Neural progenitor cell (in vitro differentiated cells): ENCODE measurements at regions not wholly inside any gene's neighbourhood (a gene's known extent, or its start where the extent isn't known, plus 50 kb on each side); places are given as distances from the start of the nearest gene placed in this dataset.

Source experiments
- DNase-seq: peaks from one replicate; pipeline ENCODE4 v3.0.0-alpha.2; 2016; ENCODE audit warnings: low spot score
- H2AFZ ChIP-seq: fragments of 200-600 bp; sonication (generic); replicated peaks from 2 replicates; pipeline ENCODE4 v1.6.1; 2016; ENCODE audit warnings: antibody characterized with exemption
- H3F3A ChIP-seq: fragments of 200-600 bp; sonication (generic); 2 replicates; pipeline ENCODE4 v1.6.1; 2016; ENCODE audit warnings: antibody characterized with exemption, low read depth
- H3K27ac ChIP-seq: fragments of 200-600 bp; sonication (generic); 2 replicates; pipeline ENCODE4 v1.5.1; 2016; ENCODE audit warnings: mild to moderate bottlenecking
- H3K27me3 ChIP-seq: fragments of 200-600 bp; sonication (generic); 2 replicates; pipeline ENCODE4 v1.6.1; 2016; ENCODE audit warnings: mild to moderate bottlenecking, moderate library complexity
- H3K36me3 ChIP-seq: fragments of 200-600 bp; sonication (generic); 2 replicates; pipeline ENCODE4 v1.5.1; 2016
- H3K4me1 ChIP-seq: fragments of 200-600 bp; sonication (generic); 2 replicates; pipeline ENCODE4 v1.6.1; 2016; ENCODE audit warnings: mixed run types
- H3K4me2 ChIP-seq: fragments of 200-600 bp; sonication (generic); 2 replicates; pipeline ENCODE4 v1.6.1; 2016
- H3K4me3 ChIP-seq: fragments of 200-600 bp; sonication (generic); 2 replicates; pipeline ENCODE4 v1.5.1; 2016
- H3K79me2 ChIP-seq: fragments of 200-600 bp; sonication (generic); 2 replicates; pipeline ENCODE4 v1.6.1; 2016; ENCODE audit warnings: low read depth
- H3K9ac ChIP-seq: fragments of 200-600 bp; sonication (generic); 2 replicates; pipeline ENCODE4 v1.6.1; 2016
- H3K9me3 ChIP-seq: fragments of 200-600 bp; sonication (generic); 2 replicates; pipeline ENCODE4 v1.5.1; 2016; ENCODE audit warnings: low read depth
- H4K20me1 ChIP-seq: fragments of 200-600 bp; sonication (generic); 2 replicates; pipeline ENCODE4 v1.6.1; 2016; ENCODE audit warnings: low read depth
- H3K27ac Mint-ChIP-seq: 3 replicates; pipeline ENCODE4 v1.8.0; 2021; ENCODE audit warnings: mixed read lengths
- H3K27me3 Mint-ChIP-seq: 2 replicates; pipeline ENCODE4 v1.8.0; 2022; ENCODE audit warnings: low read depth, mild to moderate bottlenecking, inconsistent platforms, moderate library complexity, mixed read lengths; ENCODE audit not compliant: insufficient read depth
- H3K36me3 Mint-ChIP-seq: 3 replicates; pipeline ENCODE4 v1.8.0; 2021; ENCODE audit warnings: mixed read lengths
- H3K4me1 Mint-ChIP-seq: 3 replicates; pipeline ENCODE4 v1.8.0; 2021; ENCODE audit warnings: mixed read lengths
- H3K4me3 Mint-ChIP-seq: 3 replicates; pipeline ENCODE4 v1.8.0; 2021; ENCODE audit warnings: mild to moderate bottlenecking, moderate library complexity, mixed read lengths
- H3K9me3 Mint-ChIP-seq: 3 replicates; pipeline ENCODE4 v1.8.0; 2020; ENCODE audit warnings: mixed read lengths
- EZH2 ChIP-seq: fragments of 200-600 bp; sonication (generic); IDR thresholded peaks from 2 replicates; pipeline ENCODE4 v1.6.1; 2017; ENCODE audit warnings: antibody characterized with exemption, mild to moderate bottlenecking, moderate library complexity
- EZH2phosphoT487 ChIP-seq: fragments of 200-600 bp; sonication (generic); IDR thresholded peaks from 2 replicates; pipeline ENCODE4 v1.6.1; 2017; ENCODE audit warnings: antibody characterized with exemption
- TF ChIP-seq, protein P1 (sequence below): fragments of 200-600 bp; sonication (generic); IDR thresholded peaks from 2 replicates; pipeline ENCODE4 v1.5.1; 2017; ENCODE audit warnings: antibody characterized with exemption, mild to moderate bottlenecking

DNA sequence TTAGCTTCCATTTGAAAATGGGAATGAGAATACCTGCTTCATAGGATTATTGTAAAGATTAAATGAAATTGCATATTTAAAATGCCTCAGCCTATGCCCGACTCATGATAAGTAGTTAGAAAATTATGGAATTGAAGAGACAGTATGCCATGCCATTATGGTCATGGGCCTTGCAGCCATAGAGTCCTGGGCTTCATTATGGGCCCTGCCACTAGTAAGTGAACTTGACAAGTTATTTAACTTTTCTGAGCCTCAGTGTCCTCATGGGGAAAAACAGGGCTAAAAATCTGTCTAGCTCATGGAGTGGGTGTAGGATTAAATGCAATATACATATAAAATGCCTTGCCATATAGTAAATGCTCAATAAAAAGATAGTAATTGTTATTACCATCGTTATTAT lies 133.2 kb downstream of the NPIPB5 start:
- Histone ChIP-seq H2AFZ (no peak overlapping the region), H3K4me3 (no peak overlapping the region), H3K9ac (no peak overlapping the region), H3K9me3 (no peaks in the 10 kb centered on the region), H3K27me3 (no peaks in the 10 kb centered on the region), H3K36me3 (no peaks in the 10 kb centered on the region), H3K4me2 (no peak overlapping the region), H3K4me1 (no peaks in the 10 kb centered on the region), H3K79me2 (no peaks in the 10 kb centered on the region), H3F3A (no peaks in the 10 kb centered on the region), H3K27ac (no peak overlapping the region), H4K20me1 (no peaks in the 10 kb centered on the region)
- H3K27me3 Mint-ChIP-seq, result no peaks in the 10 kb centered on the region
- H3K36me3 Mint-ChIP-seq, result no peaks in the 10 kb centered on the region
- no peaks in the 10 kb centered on the region for H3K9me3 Mint-ChIP-seq
- H3K27ac Mint-ChIP-seq, result no peak overlapping the region
- no peak for DNase-seq
- TF ChIP-seq EZH2phosphoT487 (no peak), EZH2 (no peak)
- TF ChIP-seq, protein P1, sequence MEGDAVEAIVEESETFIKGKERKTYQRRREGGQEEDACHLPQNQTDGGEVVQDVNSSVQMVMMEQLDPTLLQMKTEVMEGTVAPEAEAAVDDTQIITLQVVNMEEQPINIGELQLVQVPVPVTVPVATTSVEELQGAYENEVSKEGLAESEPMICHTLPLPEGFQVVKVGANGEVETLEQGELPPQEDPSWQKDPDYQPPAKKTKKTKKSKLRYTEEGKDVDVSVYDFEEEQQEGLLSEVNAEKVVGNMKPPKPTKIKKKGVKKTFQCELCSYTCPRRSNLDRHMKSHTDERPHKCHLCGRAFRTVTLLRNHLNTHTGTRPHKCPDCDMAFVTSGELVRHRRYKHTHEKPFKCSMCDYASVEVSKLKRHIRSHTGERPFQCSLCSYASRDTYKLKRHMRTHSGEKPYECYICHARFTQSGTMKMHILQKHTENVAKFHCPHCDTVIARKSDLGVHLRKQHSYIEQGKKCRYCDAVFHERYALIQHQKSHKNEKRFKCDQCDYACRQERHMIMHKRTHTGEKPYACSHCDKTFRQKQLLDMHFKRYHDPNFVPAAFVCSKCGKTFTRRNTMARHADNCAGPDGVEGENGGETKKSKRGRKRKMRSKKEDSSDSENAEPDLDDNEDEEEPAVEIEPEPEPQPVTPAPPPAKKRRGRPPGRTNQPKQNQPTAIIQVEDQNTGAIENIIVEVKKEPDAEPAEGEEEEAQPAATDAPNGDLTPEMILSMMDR, result no peak
- no peaks in the 10 kb centered on the region for H3K4me1 Mint-ChIP-seq
- no peak overlapping the region for H3K4me3 Mint-ChIP-seq

DNA sequence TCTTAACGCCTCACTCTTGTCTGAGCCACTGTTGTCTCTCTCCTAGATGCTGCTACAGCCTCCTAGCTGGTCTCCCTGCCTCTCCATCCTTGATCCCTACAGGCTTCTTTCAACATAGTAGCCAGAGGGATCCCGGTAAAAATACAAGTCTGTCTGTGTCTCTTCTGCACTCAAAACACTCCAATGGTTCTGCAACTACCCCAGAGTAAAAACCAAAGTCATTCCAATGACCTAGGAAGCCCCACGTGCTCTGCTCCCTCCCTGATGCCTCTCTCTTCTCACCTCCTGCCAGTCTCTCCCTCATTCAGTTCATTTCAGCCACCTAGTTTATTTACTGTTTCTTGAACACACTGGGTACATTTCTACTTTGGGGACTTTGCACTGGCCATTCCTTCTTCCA lies 135.2 kb downstream of the NPIPB5 start:
- H3K4me2 ChIP-seq, result no peak overlapping the region
- H4K20me1 ChIP-seq, result no peaks in the 10 kb centered on the region
- TF ChIP-seq EZH2 (no peak), EZH2phosphoT487 (no peak)
- no peak overlapping the region for H3K4me3 ChIP-seq
- H3F3A ChIP-seq, result no peaks in the 10 kb centered on the region
- DNase-seq, result no peak
- Mint-ChIP-seq H3K4me3 (no peak overlapping the region), H3K9me3 (no peaks in the 10 kb centered on the region), H3K36me3 (no peaks in the 10 kb centered on the region), H3K27ac (no peak overlapping the region), H3K27me3 (no peaks in the 10 kb centered on the region), H3K4me1 (no peaks in the 10 kb centered on the region)
- no peaks in the 10 kb centered on the region for H3K4me1 ChIP-seq
- no peak overlapping the region for H3K27ac ChIP-seq
- no peak overlapping the region for H2AFZ ChIP-seq
- H3K9me3 ChIP-seq, result no peaks in the 10 kb centered on the region
- H3K79me2 ChIP-seq, result no peaks in the 10 kb centered on the region
- H3K27me3 ChIP-seq, result no peaks in the 10 kb centered on the region
- no peaks in the 10 kb centered on the region for H3K36me3 ChIP-seq
- H3K9ac ChIP-seq, result no peak overlapping the region

DNA sequence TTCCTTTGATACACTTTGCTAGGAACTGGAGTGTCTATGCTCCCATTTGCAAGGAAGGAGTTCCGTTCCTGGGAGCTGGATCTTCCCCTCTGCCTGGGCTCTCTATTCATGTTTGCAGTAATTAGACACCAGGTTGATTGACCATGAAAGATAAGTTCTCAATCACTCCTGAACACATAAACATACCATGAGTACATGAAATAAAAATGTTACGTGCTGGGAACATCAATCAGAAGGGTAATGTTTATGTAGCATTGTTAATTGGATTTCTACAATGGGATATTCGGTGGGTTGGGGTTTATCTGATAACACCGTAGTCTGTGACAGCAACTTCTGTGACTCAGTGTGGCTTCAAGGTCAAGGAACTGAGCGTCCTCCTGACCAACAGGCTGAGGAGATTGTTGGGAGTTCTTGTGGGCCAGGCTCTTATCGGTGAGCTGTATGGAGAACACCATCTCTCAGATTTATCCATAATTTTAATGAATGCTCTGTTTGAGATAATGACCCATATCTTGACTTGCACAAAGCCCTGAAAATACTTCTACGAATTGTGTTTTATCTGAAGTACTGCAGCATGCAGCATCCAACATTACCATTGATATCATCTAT lies 136.4 kb downstream of the NPIPB5 start:
- H3K36me3 ChIP-seq, result no peaks in the 10 kb centered on the region
- Mint-ChIP-seq H3K36me3 (no peaks in the 10 kb centered on the region), H3K4me3 (no peak overlapping the region), H3K27me3 (no peaks in the 10 kb centered on the region), H3K4me1 (no peaks in the 10 kb centered on the region), H3K27ac (no peak overlapping the region), H3K9me3 (no peaks in the 10 kb centered on the region)
- H3K4me3 ChIP-seq, result no peak overlapping the region
- H3K4me2 ChIP-seq, result no peak overlapping the region
- no peaks in the 10 kb centered on the region for H4K20me1 ChIP-seq
- H3K79me2 ChIP-seq, result no peaks in the 10 kb centered on the region
- no peak overlapping the region for H3K27ac ChIP-seq
- no peaks in the 10 kb centered on the region for H3K9me3 ChIP-seq
- no peak overlapping the region for H3K9ac ChIP-seq
- no peak for DNase-seq
- H3K27me3 ChIP-seq, result no peaks in the 10 kb centered on the region
- no peaks in the 10 kb centered on the region for H3F3A ChIP-seq
- no peak for TF ChIP-seq EZH2
- no peak for TF ChIP-seq EZH2phosphoT487
- TF ChIP-seq, protein P1, result no peak
- no peaks in the 10 kb centered on the region for H3K4me1 ChIP-seq
- H2AFZ ChIP-seq, result no peak overlapping the region

DNA sequence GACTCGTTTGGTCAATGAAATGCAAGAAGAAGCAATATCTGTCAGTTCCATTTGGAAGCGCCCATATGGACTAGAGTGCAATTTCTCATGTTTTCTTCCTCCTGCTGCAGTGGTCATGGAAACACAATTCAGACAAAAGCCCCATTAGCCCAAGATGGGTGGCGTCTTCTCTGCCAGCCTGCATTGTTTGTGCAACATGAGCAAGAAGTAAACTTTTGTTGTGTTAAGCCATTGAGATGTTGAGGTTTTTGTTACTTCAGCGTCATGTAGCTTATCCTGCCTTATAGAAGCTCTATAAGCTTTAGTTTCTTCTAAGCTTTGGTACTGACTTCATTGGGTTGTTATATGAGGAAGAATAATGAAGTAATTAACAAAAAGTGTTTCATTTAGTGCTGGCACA lies 137.4 kb downstream of the NPIPB5 start:
- Mint-ChIP-seq H3K9me3 (no peaks in the 10 kb centered on the region), H3K4me3 (no peak overlapping the region), H3K27ac (no peak overlapping the region), H3K27me3 (peaks cover 2% of the 10 kb centered on the region), H3K4me1 (no peaks in the 10 kb centered on the region), H3K36me3 (no peaks in the 10 kb centered on the region)
- Histone ChIP-seq H2AFZ (no peak overlapping the region), H3K4me3 (no peak overlapping the region), H4K20me1 (no peaks in the 10 kb centered on the region), H3K4me1 (no peaks in the 10 kb centered on the region), H3F3A (no peaks in the 10 kb centered on the region), H3K27ac (no peak overlapping the region), H3K36me3 (no peaks in the 10 kb centered on the region), H3K27me3 (no peaks in the 10 kb centered on the region), H3K4me2 (no peak overlapping the region), H3K9me3 (no peaks in the 10 kb centered on the region), H3K9ac (no peak overlapping the region), H3K79me2 (no peaks in the 10 kb centered on the region)
- TF ChIP-seq EZH2, result no peak
- TF ChIP-seq, protein P1, result no peak
- TF ChIP-seq EZH2phosphoT487, result no peak
- no peak for DNase-seq
